Pancreas (tissue), 10 donors: ENCODE measurements at regions not wholly inside any gene's neighbourhood (a gene's known extent, or its start where the extent isn't known, plus 50 kb on each side); places are given as distances from the start of the nearest gene placed in this dataset.

Experiments used
- ATAC-seq, 4 donors: fragments of 200-7000 bp; cut with Tn5 transposase; one replicate each; pipeline versions ENCODE4 v1.8.0 to v1.9.1; 2020; ENCODE audit warnings: mild to moderate bottlenecking in 4 of 4, moderate library complexity in 4 of 4
- DNase-seq, 6 donors: peaks; one replicate each; pipeline ENCODE4 v3.0.0-alpha.2; 2020
- FAIRE-seq: peaks from 2 replicates; lab custom pipeline; 2012; peaks lifted over from hg19 to GRCh38; lab: Jason Lieb, UNC
- H3K27ac ChIP-seq, 4 donors: fragments of 200-600 bp; sonication (generic); 1 replicate in 3 of 4; 2 replicates in 1 of 4; pipeline versions ENCODE4 v1.5.0 to v1.8.0; 2020
- H3K27me3 ChIP-seq, 4 donors: fragments of 200-600 bp; one replicate each; pipeline ENCODE4 v1.8.0; 2021
- H3K36me3 ChIP-seq, 3 donors: fragments of 200-600 bp; sonication (generic) in 1 of 3; one replicate each; pipeline versions ENCODE4 v1.5.0 to v1.8.0; 2020 to 2021
- H3K4me1 ChIP-seq, 3 donors: fragments of 200-600 bp; one replicate each; pipeline ENCODE4 v1.8.0; 2021
- H3K4me3 ChIP-seq, 4 donors: fragments of 200-600 bp; sonication (generic) in 2 of 4; one replicate each; pipeline versions ENCODE4 v1.5.0 to v1.8.0; 2020 to 2021
- H3K9me3 ChIP-seq, 4 donors: fragments of 200-600 bp; one replicate each; pipeline ENCODE4 v1.8.0; 2021
- whole genome bisulfite sequencing, 2 donors: extraction: QIAGEN DNeasy Blood & Tissue Kit; methylation state at CpG; one replicate each; pipeline ENCODE4 v1.1.7; 2013; 5-methylcytosine and 5-hydroxymethylcytosine counted together
- intact Hi-C, 3 donors: fragments of 100-400 bp; cut with DNase I; formaldehyde crosslinking; loops; one replicate each; pipeline versions ENCODE4 v1.11.1 to v1.14.2; 2022
- TF ChIP-seq, protein P1 (sequence below), 4 donors: fragments of 200-600 bp; sonication (generic) in 3 of 4; IDR thresholded peaks; one replicate each; pipeline versions ENCODE4 v1.5.0 to v1.8.0; 2021; ENCODE audit warnings: antibody characterized with exemption in 4 of 4
- donor health status: healthy with polysubstance abuse.
- donor health status: DM: no; HTN: no; CAD: no; lungs with moderate emphysema.
- donor health status: DM: no; HTN: no; CAD: no.
- donor health status: control.
- donor health status: control.
- donor health status: Bipolar disorder and iron deficiency.
- donor health status: DM: yes; HTN: yes; CAD: no.
- donor health status: DM: no; HTN: no; CAD: no.
- donor health status: DM: no; HTN: no; CAD: no.
- donor health status: DM: yes; HTN: yes; CAD: no.

DNA sequence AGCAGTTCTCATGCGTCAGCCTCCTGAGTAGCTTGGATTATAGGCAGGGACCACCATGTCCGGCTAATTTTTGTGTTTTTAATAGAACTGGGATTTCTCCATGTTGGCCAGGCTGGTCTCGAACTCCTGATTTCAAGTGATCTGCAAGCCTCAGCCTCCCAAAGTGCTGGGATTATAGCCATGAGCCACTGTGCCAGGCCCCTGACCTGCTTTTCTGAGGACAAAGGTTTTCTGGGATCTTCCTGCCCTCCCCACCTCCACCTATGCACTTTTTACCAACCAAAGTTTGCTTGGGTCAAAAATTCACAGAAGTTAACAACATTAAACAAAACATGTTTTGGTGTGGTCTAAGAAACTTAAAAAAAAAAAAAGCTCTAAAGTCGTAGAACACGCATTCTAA lies 259.9 kb downstream of the HAUS1 start:
- Histone ChIP-seq H3K27ac (no peak overlapping the region), H3K9me3 (no peaks in the 10 kb centered on the region), H3K4me1 (no peaks in the 10 kb centered on the region), H3K4me3 (no peak overlapping the region), H3K36me3 (no peaks in the 10 kb centered on the region), H3K27me3 (no peaks in the 10 kb centered on the region)
- ATAC-seq (no peak), DNase-seq (no peak), FAIRE-seq (no peak)
- WGBS, 2 donors: 90% methylated on average over 5 of the region's 5 CpGs
- TF ChIP-seq, protein P1, sequence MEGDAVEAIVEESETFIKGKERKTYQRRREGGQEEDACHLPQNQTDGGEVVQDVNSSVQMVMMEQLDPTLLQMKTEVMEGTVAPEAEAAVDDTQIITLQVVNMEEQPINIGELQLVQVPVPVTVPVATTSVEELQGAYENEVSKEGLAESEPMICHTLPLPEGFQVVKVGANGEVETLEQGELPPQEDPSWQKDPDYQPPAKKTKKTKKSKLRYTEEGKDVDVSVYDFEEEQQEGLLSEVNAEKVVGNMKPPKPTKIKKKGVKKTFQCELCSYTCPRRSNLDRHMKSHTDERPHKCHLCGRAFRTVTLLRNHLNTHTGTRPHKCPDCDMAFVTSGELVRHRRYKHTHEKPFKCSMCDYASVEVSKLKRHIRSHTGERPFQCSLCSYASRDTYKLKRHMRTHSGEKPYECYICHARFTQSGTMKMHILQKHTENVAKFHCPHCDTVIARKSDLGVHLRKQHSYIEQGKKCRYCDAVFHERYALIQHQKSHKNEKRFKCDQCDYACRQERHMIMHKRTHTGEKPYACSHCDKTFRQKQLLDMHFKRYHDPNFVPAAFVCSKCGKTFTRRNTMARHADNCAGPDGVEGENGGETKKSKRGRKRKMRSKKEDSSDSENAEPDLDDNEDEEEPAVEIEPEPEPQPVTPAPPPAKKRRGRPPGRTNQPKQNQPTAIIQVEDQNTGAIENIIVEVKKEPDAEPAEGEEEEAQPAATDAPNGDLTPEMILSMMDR (IDR thresholded peaks at IDR 0.05): no peak
- intact Hi-C loops: no loop called here

DNA sequence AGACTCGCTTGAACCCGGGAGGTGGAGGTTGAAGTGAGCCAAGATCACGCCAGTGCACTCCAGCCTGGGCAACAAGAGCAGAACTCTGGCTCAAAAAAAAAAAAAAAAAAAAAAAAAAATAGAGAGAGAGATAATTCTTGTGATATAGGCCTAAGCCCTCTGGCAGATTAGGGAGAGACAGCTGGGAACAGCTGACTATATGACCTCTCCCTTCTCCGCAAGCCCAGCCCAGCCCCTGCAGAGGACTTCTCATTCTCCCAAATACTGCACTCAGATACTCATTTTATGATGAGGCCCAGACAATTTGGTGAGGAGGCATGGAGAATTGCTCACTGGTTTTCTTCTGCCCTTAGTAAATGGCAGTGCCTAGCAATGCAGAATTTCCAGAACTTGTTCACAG lies 262.0 kb downstream of the HAUS1 start:
- WGBS, 2 donors: 93% methylated on average over 4 of the region's 4 CpGs
- no peaks in the 10 kb centered on the region for H3K27me3 ChIP-seq
- FAIRE-seq (no peak), DNase-seq (no peak), ATAC-seq (no peak)
- intact Hi-C loops: no loop called here
- H3K9me3 ChIP-seq: no peaks in the 10 kb centered on the region
- no peak overlapping the region for H3K27ac ChIP-seq
- no peak overlapping the region for H3K4me3 ChIP-seq
- no peaks in the 10 kb centered on the region for H3K4me1 ChIP-seq
- no peaks in the 10 kb centered on the region for H3K36me3 ChIP-seq
- TF ChIP-seq, protein P1 (IDR thresholded peaks at IDR 0.05): no peak

DNA sequence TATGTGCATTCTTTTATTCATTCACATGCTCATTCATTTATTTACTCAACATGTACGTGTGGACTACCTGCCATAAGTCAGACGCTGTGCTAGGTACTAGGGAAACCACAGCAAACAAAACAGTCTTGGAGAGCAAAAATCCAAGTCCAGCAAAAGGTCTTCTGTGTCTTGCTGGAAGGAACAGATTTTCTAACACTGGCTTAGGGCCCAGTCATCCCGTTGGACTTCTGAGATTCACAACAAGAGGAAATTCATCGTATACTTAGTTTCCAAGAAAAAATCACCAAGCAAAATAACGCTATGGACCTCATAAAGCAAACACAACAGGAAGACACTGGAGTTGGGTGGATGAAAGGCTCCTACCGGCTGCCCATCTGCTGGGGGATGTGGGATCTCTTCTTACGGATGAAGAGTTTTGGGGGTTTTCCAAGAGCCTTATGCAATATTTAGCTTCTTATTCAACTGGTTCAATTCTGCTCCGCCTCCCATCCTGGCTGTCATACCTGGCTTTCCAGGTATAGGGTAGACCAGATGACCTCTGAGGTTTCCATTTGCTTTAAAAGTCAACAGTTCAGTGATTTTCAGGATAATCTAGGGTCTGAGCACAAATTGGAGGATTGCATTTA lies 262.7 kb downstream of the HAUS1 start:
- Histone ChIP-seq H3K4me1 (no peaks in the 10 kb centered on the region), H3K36me3 (no peaks in the 10 kb centered on the region), H3K9me3 (no peaks in the 10 kb centered on the region), H3K27ac (no peak overlapping the region), H3K27me3 (no peaks in the 10 kb centered on the region), H3K4me3 (no peak overlapping the region)
- TF ChIP-seq, protein P1 (IDR thresholded peaks at IDR 0.05): no peak
- FAIRE-seq: no peak
- intact Hi-C loops: no loop called here
- no peak for ATAC-seq
- WGBS, 2 donors: 68 to 74% methylated on average over 8 of the region's 8 CpGs
- no peak for DNase-seq

DNA sequence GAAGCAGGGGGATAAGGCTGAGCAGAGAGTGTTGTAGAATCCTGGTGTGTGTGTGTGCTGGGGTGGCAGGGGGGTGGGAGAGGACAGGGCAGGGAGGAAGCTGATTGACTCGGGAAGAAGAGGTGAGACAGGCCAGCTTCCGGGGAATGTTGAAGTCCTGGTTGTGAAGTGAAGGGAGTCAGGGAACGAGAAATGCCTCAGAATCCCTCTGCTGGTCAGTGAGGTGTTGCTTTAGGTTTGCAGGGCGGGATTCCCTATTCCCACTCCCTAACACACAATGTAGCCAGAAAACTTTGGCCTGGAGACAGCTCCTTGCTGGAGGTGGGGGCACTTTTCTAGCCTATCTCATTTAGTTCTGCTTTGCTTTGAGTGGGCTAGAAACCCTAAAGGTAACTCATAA lies 265.1 kb downstream of the HAUS1 start:
- Histone ChIP-seq H3K36me3 (no peaks in the 10 kb centered on the region), H3K27me3 (no peaks in the 10 kb centered on the region), H3K4me1 (no peaks in the 10 kb centered on the region), H3K9me3 (no peaks in the 10 kb centered on the region), H3K27ac (no peak overlapping the region), H3K4me3 (no peak overlapping the region)
- TF ChIP-seq, protein P1 (IDR thresholded peaks at IDR 0.05): no peak
- FAIRE-seq: no peak
- 59 to 61% methylated on average over 4 of the region's 4 CpGs for WGBS, 2 donors
- DNase-seq: no peak
- ATAC-seq: no peak
- intact Hi-C loops: no loop called here

DNA sequence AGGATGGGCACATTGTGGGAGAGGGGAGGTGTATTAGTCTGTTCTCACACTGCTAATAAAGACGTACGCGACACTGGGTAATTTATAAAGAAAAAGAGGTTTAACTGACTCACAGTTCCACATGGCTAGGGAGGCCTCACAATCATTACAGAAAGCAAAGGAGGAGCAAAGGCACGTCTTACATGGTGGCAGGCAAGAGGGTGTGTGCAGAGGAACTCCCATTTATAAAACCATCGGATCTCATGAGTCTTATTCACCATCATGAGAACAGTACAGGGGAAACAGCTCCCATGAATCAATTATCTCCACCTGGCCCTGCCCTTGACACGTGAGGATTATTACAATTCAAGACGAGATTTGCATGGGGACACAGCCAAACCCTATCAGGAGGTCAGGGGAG lies 266.7 kb downstream of the HAUS1 start:
- no peak overlapping the region for H3K4me3 ChIP-seq
- intact Hi-C loops: no loop called here
- DNase-seq (no peak), ATAC-seq (no peak), FAIRE-seq (no peak)
- no peaks in the 10 kb centered on the region for H3K27me3 ChIP-seq
- H3K27ac ChIP-seq: no peak overlapping the region
- no peaks in the 10 kb centered on the region for H3K9me3 ChIP-seq
- TF ChIP-seq, protein P1 (IDR thresholded peaks at IDR 0.05): no peak
- no peaks in the 10 kb centered on the region for H3K36me3 ChIP-seq
- 65 to 79% methylated on average over 7 of the region's 7 CpGs for WGBS, 2 donors
- H3K4me1 ChIP-seq: no peaks in the 10 kb centered on the region
